GM18867 (cell line): ENCODE measurements at regions not wholly inside any gene's neighbourhood (a gene's known extent, or its start where the extent isn't known, plus 50 kb on each side); places are given as distances from the start of the nearest gene placed in this dataset.

Experiments used
- ATAC-seq: cut with Tn5 transposase; IDR thresholded peaks from one replicate; pipeline ENCODE4 v1.9.1; 2021; ENCODE audit warnings: mild to moderate bottlenecking, moderate library complexity; ENCODE audit not compliant: unreplicated experiment

DNA sequence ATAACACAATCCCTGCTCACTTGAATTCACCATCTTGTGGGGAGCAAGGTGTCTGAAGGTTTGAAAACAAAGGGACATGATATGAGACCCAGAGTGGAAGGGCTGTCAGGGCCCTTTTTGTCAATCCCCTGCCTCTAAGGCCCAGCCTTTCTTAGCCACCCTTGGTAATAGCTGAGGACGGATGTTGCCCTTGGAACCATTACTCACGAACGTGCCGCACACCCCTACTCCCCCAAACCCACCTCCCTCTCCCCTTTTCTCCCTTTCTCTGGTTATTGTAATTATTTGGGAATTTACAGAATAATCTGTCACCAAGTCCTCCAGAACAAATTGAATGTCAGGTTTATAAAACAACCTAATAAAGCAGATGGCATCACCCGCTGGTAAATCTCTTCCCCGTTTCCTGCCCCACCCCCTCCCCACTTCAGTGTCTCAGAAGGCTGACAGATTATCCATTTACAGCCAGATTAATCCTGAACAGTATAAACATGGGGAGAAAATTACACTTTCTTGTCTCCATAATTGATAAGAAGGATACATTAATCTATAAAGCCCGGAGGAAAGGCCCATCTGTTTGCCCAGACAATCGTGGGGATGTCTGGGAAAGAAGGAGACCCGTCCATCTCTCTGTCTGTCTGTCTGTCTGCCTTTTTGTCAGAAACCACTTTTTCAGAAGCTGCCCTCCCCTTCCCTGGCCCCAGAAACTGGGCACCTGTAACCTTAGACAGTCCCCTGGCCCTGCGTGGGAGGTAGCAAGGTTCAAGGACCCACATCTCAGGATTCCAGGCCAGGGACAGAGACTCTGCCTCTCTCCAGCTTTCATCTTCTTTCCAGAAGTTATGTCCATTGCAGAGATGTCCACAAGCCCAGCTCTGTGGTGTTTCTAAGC is 60.6 kb upstream of the CD34 start:
- no peak for ATAC-seq

DNA sequence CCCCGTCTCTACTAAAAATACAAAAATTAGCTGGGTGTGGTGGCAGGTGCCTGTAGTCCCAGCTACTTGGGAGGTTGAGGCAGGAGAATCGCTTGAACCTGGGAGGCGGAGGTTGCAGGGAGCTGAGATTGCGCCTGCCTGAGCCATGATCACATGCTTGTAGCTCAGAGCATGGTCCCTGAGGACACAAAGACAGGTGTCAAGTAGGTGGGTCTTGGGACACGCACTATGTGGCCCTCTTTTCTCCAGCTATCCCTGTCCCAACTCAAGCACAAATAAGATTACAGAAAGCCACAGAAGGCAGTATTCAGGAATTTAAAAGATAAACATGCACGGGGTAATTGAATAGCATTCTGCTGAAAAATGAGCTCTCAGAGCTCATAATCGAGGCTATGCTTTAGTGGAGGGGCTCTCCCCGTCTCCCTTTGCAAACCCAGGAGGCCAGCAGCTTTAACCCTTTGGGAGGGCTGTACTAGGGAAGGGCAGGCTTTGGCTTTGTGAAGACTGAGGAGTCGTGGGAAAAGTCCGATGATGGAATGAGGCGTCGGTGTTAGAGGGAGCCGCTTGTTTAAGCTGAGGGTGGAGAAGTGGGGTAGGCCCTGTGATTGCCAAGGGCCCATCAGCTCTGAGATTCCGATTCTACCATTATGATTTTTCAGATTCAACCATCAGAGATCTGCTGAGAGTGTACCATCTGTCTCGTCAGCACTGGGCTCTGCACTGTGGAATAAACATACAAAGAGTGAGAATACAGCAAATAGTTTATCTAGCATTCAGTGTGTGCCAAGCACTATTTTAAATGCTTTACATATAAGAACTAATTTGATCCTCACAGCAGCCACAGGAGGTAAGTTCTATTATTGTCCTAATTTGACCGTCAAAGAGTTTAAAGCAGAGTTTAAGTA is 59.7 kb upstream of the CD34 start:
- ATAC-seq, result no peak

DNA sequence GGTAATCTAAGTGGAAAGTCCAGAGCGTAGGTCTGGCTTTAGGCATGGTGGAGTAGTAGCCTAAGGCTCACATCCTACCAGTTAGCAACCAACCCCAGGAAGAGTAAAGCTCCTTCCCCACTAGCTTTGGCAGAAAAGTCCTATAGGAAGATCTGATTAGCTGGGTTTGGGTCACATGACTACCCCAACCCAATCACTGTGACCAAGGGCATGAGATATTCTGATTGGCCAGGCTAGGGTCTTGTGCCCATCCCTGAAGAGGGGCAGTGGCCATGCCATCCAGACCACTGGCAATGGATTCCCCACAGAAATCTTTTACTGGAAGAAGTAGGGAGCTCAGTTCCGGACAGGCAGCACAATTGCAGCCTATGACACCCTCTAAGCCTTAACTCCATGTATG is 58.6 kb upstream of the CD34 start:
- ATAC-seq, result no peak

DNA sequence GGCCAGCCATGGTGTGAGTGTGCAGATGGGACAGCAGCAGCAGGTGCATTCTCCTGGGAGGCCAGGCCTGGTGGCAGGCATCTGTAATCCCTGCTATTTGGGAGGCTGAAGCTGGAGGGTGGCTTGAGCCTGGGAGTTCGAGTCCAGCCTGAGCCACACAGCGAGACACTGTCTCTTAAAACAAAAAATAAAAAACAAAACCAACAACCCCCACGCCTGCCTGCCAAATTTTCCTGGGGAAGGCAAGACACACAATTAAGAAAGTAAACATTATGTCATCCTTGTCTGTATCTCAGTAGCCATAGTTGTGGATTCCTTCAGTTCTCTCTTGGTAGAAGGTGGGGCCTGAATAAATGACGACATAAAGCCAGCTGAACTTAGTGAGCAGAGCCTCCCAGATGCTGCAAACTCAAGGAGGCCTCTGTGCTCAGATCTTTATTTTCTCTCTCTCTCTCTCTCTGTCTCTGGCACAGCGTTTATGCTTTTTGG is 57.6 kb upstream of the CD34 start:
- ATAC-seq, result no peak

- no peak for ATAC-seq
These were observed 56.8 kb upstream of the CD34 start for GRCh38 chr1:207967703-207968102.

- no peak for ATAC-seq
These were observed 55.6 kb upstream of the CD34 start for GRCh38 chr1:207966521-207966920.

- ATAC-seq, result no peak
These were observed 54.8 kb upstream of the CD34 start for GRCh38 chr1:207965392-207966387.

GRCh38 chr1:207964195-207964966 is 53.5 kb upstream of the CD34 start:
- ATAC-seq, result no peak

DNA sequence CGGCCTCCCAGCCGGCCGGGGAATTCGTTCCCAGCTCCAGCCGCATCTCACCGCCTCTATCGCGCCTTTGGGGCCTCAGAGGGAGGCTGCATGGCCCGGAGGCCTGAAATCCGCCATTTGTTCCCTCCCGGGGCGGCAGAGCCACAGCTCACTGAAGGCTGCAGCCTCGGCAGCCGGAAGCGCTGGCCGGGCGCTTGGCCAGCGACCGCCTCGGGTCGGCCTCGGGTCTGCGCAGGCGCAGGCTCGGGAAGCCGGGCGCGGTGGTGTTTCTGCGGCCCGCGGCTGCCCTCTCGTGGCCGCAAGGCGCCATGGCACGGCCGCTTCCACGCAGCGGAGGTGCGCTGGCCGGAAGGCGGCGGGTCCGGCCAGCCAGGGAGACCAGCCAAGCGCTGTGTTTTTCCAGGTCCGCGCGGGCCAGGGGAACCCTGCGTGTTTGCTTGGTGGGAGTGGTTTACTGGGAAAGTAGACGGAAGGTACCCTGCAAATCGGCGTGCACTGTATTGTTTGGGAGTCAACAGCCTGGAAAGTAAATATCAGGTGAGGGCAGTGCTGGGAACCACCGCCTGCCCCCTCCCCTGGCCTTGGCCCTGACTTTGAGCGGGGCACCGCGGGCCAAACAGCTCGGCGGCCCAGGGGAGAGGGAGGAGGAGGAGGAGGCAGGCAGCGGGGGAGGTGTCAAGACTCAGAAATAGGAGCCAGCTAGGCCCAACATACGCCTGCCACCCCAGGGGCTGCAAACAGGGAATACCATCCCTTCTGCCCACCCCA is 52.7 kb upstream of the CD34 start:
- ATAC-seq, result peak; percentile 89

GRCh38 chr1:207962716-207963426 is 51.9 kb upstream of the CD34 start:
- ATAC-seq, result peak; percentile 27
